C4-2B (cell line): ENCODE measurements at regions not wholly inside any gene's neighbourhood (a gene's known extent, or its start where the extent isn't known, plus 50 kb on each side); places are given as distances from the start of the nearest gene placed in this dataset.

Experiments used
- CTCF ChIP-seq: fragments of 450-650 bp; conservative IDR thresholded peaks from 2 replicates; pipeline ENCODE4 v1.5.1; 2017; ENCODE audit warnings: mild to moderate bottlenecking
- ZFX ChIP-seq: fragments of 450-650 bp; IDR thresholded peaks from 2 replicates; pipeline ENCODE4 v1.6.1; 2017

GRCh38 chr16:86929057-86929871, 350.9 kb downstream of the FOXL1 start:
- TF ChIP-seq CTCF (no peak), ZFX (no peak)
